OCI-LY3 (cell line): ENCODE measurements at regions not wholly inside any gene's neighbourhood (a gene's known extent, or its start where the extent isn't known, plus 50 kb on each side); places are given as distances from the start of the nearest gene placed in this dataset.

Experiments
- CTCF ChIP-seq: fragments of 200-600, 300-600 bp; sonication (generic); IDR thresholded peaks from 2 replicates; pipeline ENCODE4 v1.5.1; 2014; ENCODE audit warnings: antibody characterized with exemption, low read length, low read depth
- EZH2phosphoT487 ChIP-seq: fragments of 200-600 bp; shearing (Covaris generic); IDR thresholded peaks from 2 replicates; pipeline ENCODE4 v1.6.1; 2018; ENCODE audit warnings: antibody characterized with exemption, mixed run types, low read depth

- no peak for TF ChIP-seq CTCF
- TF ChIP-seq EZH2phosphoT487, result no peak
Observed at GRCh38 chr7:19294619-19295018, 149.4 kb upstream of the FERD3L start.
